ENCODE measurements at regions not wholly inside any gene's neighbourhood (a gene's known extent, or its start where the extent isn't known, plus 50 kb on each side); places are given as distances from the start of the nearest gene placed in this dataset.

GRCh38 chrX:39633293-39633692 is 464.5 kb downstream of the BCOR start:
- no peaks in the 10 kb centered on the region for H3F3A ChIP-seq (ENCODE audit: insufficient read depth, low read length)
- TF ChIP-seq EZH2 (IDR thresholded peaks at IDR 0.05; ENCODE audit: borderline replicate concordance, low read length): no peak
- TF ChIP-seq CTCF (IDR thresholded peaks at IDR 0.05; ENCODE audit: low read length): no peak
- H3K27me3 ChIP-seq (ENCODE audit: insufficient read depth, low read length): no peaks in the 10 kb centered on the region
- no peaks in the 10 kb centered on the region for H3K36me3 ChIP-seq (ENCODE audit: insufficient read depth, low read length)
- no peak overlapping the region for H3K4me2 ChIP-seq (ENCODE audit: low read length)
- H4K20me1 ChIP-seq (ENCODE audit: insufficient read depth, low read length): no peaks in the 10 kb centered on the region
- H3K79me2 ChIP-seq (ENCODE audit: insufficient read depth, low read length): no peaks in the 10 kb centered on the region
- no peak overlapping the region for H2AFZ ChIP-seq (ENCODE audit: low read length)
- no peaks in the 10 kb centered on the region for H3K9me3 ChIP-seq (ENCODE audit: low read length)
- H3K4me1 ChIP-seq (ENCODE audit: insufficient read depth, low read length, severe bottlenecking): no peaks in the 10 kb centered on the region
- H3K4me3 ChIP-seq (ENCODE audit: low read depth, low read length, poor library complexity, severe bottlenecking): no peak overlapping the region
- H3K9ac ChIP-seq (ENCODE audit: low read length): no peak overlapping the region
- no peaks in the 10 kb centered on the region for H3K9me2 ChIP-seq (ENCODE audit: low read depth, low read length)
- no peak overlapping the region for H3K27ac ChIP-seq (ENCODE audit: low read depth, low read length, poor library complexity, severe bottlenecking)

GRCh38 chrX:39636481-39636880 is 461.3 kb downstream of the BCOR start:
- Histone ChIP-seq H3K4me3 (ENCODE audit: low read depth, low read length, poor library complexity, severe bottlenecking) (no peak overlapping the region), H3K79me2 (ENCODE audit: insufficient read depth, low read length) (no peaks in the 10 kb centered on the region), H3K27me3 (ENCODE audit: insufficient read depth, low read length) (no peaks in the 10 kb centered on the region), H3K9me2 (ENCODE audit: low read depth, low read length) (no peaks in the 10 kb centered on the region), H2AFZ (ENCODE audit: low read length) (no peak overlapping the region), H3K9me3 (ENCODE audit: low read length) (no peaks in the 10 kb centered on the region), H3K4me1 (ENCODE audit: insufficient read depth, low read length, severe bottlenecking) (no peaks in the 10 kb centered on the region), H3F3A (ENCODE audit: insufficient read depth, low read length) (no peaks in the 10 kb centered on the region), H3K4me2 (ENCODE audit: low read length) (no peak overlapping the region), H4K20me1 (ENCODE audit: insufficient read depth, low read length) (no peaks in the 10 kb centered on the region), H3K9ac (ENCODE audit: low read length) (no peak overlapping the region), H3K36me3 (ENCODE audit: insufficient read depth, low read length) (no peaks in the 10 kb centered on the region), H3K27ac (ENCODE audit: low read depth, low read length, poor library complexity, severe bottlenecking) (no peak overlapping the region)
- TF ChIP-seq CTCF (IDR thresholded peaks at IDR 0.05; ENCODE audit: low read length) (no peak), EZH2 (IDR thresholded peaks at IDR 0.05; ENCODE audit: borderline replicate concordance, low read length) (no peak)

GRCh38 chrX:39638526-39638925 is 459.2 kb downstream of the BCOR start:
- H3K4me1 ChIP-seq (ENCODE audit: insufficient read depth, low read length, severe bottlenecking): no peaks in the 10 kb centered on the region
- no peak overlapping the region for H3K9ac ChIP-seq (ENCODE audit: low read length)
- no peaks in the 10 kb centered on the region for H4K20me1 ChIP-seq (ENCODE audit: insufficient read depth, low read length)
- no peak overlapping the region for H3K27ac ChIP-seq (ENCODE audit: low read depth, low read length, poor library complexity, severe bottlenecking)
- no peaks in the 10 kb centered on the region for H3F3A ChIP-seq (ENCODE audit: insufficient read depth, low read length)
- no peaks in the 10 kb centered on the region for H3K9me2 ChIP-seq (ENCODE audit: low read depth, low read length)
- no peaks in the 10 kb centered on the region for H3K9me3 ChIP-seq (ENCODE audit: low read length)
- H3K36me3 ChIP-seq (ENCODE audit: insufficient read depth, low read length): no peaks in the 10 kb centered on the region
- no peak overlapping the region for H3K4me2 ChIP-seq (ENCODE audit: low read length)
- TF ChIP-seq CTCF (IDR thresholded peaks at IDR 0.05; ENCODE audit: low read length) (no peak), EZH2 (IDR thresholded peaks at IDR 0.05; ENCODE audit: borderline replicate concordance, low read length) (no peak)
- H3K79me2 ChIP-seq (ENCODE audit: insufficient read depth, low read length): no peaks in the 10 kb centered on the region
- H3K4me3 ChIP-seq (ENCODE audit: low read depth, low read length, poor library complexity, severe bottlenecking): no peak overlapping the region
- no peak overlapping the region for H2AFZ ChIP-seq (ENCODE audit: low read length)
- no peaks in the 10 kb centered on the region for H3K27me3 ChIP-seq (ENCODE audit: insufficient read depth, low read length)
